IPS-20b (cell line): ENCODE measurements at regions not wholly inside any gene's neighbourhood (a gene's known extent, or its start where the extent isn't known, plus 50 kb on each side); places are given as distances from the start of the nearest gene placed in this dataset.
"Not testable (repeated sequence)": the region's sequence is repeated elsewhere in the genome, so short reads cannot be mapped to it uniquely, and the experiment has no call there.

Source experiments
- H3K27ac ChIP-seq: one replicate; pipeline ENCODE4 v1.5.1; 2013; ENCODE audit warnings: low read length
- H3K27me3 ChIP-seq: 2 replicates; pipeline ENCODE4 v1.6.1; 2013; ENCODE audit warnings: mild to moderate bottlenecking, low read length, inconsistent platforms; ENCODE audit not compliant: insufficient read depth
- H3K36me3 ChIP-seq: 2 replicates; pipeline ENCODE4 v1.6.1; 2013; ENCODE audit warnings: low read depth, mild to moderate bottlenecking, inconsistent platforms, low read length, moderate library complexity; ENCODE audit not compliant: insufficient read depth
- H3K4me1 ChIP-seq: 2 replicates; pipeline ENCODE4 v1.6.1; 2013; ENCODE audit warnings: mild to moderate bottlenecking, control low read depth, inconsistent platforms, low read length, moderate library complexity; ENCODE audit not compliant: insufficient read depth
- H3K4me3 ChIP-seq: 2 replicates; pipeline ENCODE4 v1.5.1; 2013; ENCODE audit warnings: mild to moderate bottlenecking, low read length, inconsistent platforms
- H3K9ac ChIP-seq: 2 replicates; pipeline ENCODE4 v1.6.1; 2013; ENCODE audit warnings: low read depth, mild to moderate bottlenecking, inconsistent platforms, low read length, moderate library complexity
- H3K9me3 ChIP-seq: 2 replicates; pipeline ENCODE4 v1.6.1; 2013; ENCODE audit warnings: mild to moderate bottlenecking, low read depth, low read length, inconsistent platforms; ENCODE audit not compliant: insufficient read depth

- Histone ChIP-seq H3K4me1 (no peaks in the 10 kb centered on the region), H3K27ac (no peak overlapping the region), H3K4me3 (no peak overlapping the region), H3K36me3 (no peaks in the 10 kb centered on the region), H3K27me3 (no peaks in the 10 kb centered on the region), H3K9ac (no peak overlapping the region), H3K9me3 (no peaks in the 10 kb centered on the region)
These were observed 186.9 kb upstream of the FLRT2 start for GRCh38 chr14:85342858-85343607.

DNA sequence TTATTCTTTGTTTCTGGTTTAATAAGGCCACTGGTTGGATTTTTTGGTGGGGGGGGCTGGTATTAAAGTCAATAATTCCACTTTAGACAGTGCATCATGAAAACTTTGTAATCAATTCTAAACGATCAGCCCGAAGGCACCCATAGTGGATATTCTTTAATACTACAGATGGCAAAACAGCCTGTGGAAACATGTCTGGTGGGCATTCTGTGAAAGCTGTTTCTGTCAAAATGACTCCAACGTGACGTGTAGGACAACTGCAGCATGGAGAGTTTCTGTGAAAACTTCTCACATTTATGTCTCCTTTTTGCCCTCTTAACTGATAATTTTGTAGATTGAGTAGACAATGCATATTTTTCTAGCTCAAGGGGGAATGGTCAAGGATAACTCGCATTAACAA, 185.8 kb upstream of the FLRT2 start:
- Histone ChIP-seq H3K27ac (no peak overlapping the region), H3K4me1 (no peaks in the 10 kb centered on the region), H3K9ac (no peak overlapping the region), H3K4me3 (no peak overlapping the region), H3K27me3 (no peaks in the 10 kb centered on the region), H3K36me3 (no peaks in the 10 kb centered on the region), H3K9me3 (no peaks in the 10 kb centered on the region)

DNA sequence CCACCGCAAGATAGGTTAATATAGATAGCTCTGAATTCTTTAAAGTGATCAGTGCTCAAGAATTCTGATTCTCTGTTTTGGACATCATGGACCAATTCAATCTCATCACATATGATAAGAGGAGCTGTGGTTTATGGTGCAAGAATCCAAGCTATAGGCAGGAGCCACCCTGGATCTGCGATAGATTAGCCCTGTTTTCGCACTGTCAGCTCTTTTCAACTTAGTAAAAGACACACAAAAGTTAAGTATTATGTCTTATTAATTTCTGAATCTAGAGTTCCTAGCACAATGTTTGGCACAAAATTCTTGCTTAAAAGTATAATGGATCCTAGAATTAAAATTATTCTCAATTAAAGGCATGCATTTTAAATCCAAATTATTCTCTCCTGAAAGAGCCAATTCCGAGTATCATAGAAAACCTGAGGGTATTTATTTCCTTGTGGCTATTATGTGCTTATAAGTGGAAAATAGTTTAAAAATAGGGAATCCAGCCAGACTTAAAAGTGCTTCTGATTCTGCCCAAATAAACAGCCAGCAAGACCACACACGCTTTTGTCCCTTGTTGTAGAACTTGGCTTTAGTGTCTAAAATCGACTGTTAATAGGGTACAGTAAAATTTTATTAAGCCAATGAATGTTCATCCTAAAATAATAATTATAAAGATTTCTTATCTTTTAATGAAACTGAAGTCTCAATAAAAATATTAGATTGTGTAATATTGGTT, 184.9 kb upstream of the FLRT2 start:
- Histone ChIP-seq H3K36me3 (no peaks in the 10 kb centered on the region), H3K4me3 (no peak overlapping the region), H3K4me1 (no peaks in the 10 kb centered on the region), H3K27ac (no peak overlapping the region), H3K9me3 (no peaks in the 10 kb centered on the region), H3K27me3 (no peaks in the 10 kb centered on the region), H3K9ac (no peak overlapping the region)

GRCh38 chr14:85350667-85351066, 179.3 kb upstream of the FLRT2 start:
- Histone ChIP-seq H3K9me3 (peaks cover 8% of the 10 kb centered on the region; the same call in 1 of the 2 replicates), H3K27me3 (no peaks in the 10 kb centered on the region), H3K9ac (no peak overlapping the region), H3K36me3 (no peaks in the 10 kb centered on the region), H3K4me1 (no peaks in the 10 kb centered on the region), H3K27ac (no peak overlapping the region), H3K4me3 (no peak overlapping the region)

GRCh38 chr14:85352588-85352987, 177.4 kb upstream of the FLRT2 start:
- H3K27ac ChIP-seq, H3K9ac ChIP-seq, H3K4me3 ChIP-seq, H3K4me1 ChIP-seq, H3K27me3 ChIP-seq, H3K9me3 ChIP-seq, H3K36me3 ChIP-seq: not testable (repeated sequence)

GRCh38 chr14:85357120-85357519, 172.8 kb upstream of the FLRT2 start:
- no peak overlapping the region for H3K9ac ChIP-seq
- H3K4me3 ChIP-seq, result no peak overlapping the region
- H3K36me3 ChIP-seq, result no peaks in the 10 kb centered on the region
- no peaks in the 10 kb centered on the region for H3K27me3 ChIP-seq
- no peak overlapping the region for H3K27ac ChIP-seq
- peaks cover 8% of the 10 kb centered on the region; the same call in 1 of the 2 replicates for H3K9me3 ChIP-seq
- H3K4me1 ChIP-seq, result no peaks in the 10 kb centered on the region

- H3K9ac ChIP-seq, result no peak overlapping the region
- H3K4me3 ChIP-seq, result no peak overlapping the region
- H3K36me3 ChIP-seq, result no peaks in the 10 kb centered on the region
- H3K27ac ChIP-seq, result no peak overlapping the region
- H3K27me3 ChIP-seq, result no peaks in the 10 kb centered on the region
- no peaks in the 10 kb centered on the region for H3K4me1 ChIP-seq
- H3K9me3 ChIP-seq, result peaks cover 8% of the 10 kb centered on the region; the same call in 1 of the 2 replicates
These were observed 171.7 kb upstream of the FLRT2 start for GRCh38 chr14:85358136-85358785.

DNA sequence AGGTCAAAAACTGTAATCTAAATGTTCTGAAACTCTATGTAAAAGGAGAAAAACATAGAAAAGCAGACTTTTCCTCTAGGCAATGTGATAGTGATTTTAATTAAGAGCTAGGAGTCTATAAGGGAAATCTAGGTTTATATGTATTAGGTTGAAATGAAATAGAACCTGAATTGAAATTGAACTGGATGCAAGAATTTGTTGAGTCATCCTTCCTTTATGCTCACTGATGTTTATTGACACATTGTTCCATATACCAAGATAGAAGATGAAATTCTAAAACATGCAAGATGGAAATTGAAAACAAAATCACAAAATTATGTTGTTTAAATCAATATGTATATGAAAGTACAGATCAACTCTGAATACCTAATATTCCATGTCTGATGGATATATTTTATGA, 170.4 kb upstream of the FLRT2 start:
- Histone ChIP-seq H3K36me3 (no peaks in the 10 kb centered on the region), H3K27me3 (no peaks in the 10 kb centered on the region), H3K27ac (no peak overlapping the region), H3K4me1 (no peaks in the 10 kb centered on the region), H3K9ac (no peak overlapping the region), H3K4me3 (no peak overlapping the region), H3K9me3 (no peaks in the 10 kb centered on the region)

GRCh38 chr14:85363358-85363757, 166.6 kb upstream of the FLRT2 start:
- H3K9ac ChIP-seq, result no peak overlapping the region
- no peaks in the 10 kb centered on the region for H3K4me1 ChIP-seq
- H3K36me3 ChIP-seq, result no peaks in the 10 kb centered on the region
- no peak overlapping the region for H3K27ac ChIP-seq
- no peak overlapping the region for H3K4me3 ChIP-seq
- H3K9me3 ChIP-seq, result no peaks in the 10 kb centered on the region
- H3K27me3 ChIP-seq, result no peaks in the 10 kb centered on the region

DNA sequence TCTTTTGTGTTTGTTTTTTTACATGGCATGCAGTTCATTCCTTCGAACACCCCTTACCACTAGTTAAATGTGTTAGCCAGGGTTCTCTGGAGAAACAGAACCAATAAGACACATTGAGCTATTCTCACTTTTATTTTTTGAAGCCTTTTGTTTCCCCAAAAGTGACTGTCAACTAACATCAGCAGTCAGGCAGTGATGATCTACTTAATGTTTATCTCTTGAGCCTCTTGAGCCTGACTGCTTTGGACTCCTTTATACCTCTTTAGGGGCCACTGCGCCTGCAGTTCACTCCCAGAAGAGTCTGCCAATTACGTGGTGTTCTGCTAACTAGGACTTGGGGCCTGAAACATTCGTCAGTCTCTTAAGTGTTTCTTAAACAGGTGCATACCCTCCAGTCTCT, 163.7 kb upstream of the FLRT2 start:
- no peak overlapping the region for H3K4me3 ChIP-seq
- no peaks in the 10 kb centered on the region for H3K36me3 ChIP-seq
- no peak overlapping the region for H3K9ac ChIP-seq
- H3K9me3 ChIP-seq, result no peaks in the 10 kb centered on the region
- no peaks in the 10 kb centered on the region for H3K4me1 ChIP-seq
- no peak overlapping the region for H3K27ac ChIP-seq
- no peaks in the 10 kb centered on the region for H3K27me3 ChIP-seq

DNA sequence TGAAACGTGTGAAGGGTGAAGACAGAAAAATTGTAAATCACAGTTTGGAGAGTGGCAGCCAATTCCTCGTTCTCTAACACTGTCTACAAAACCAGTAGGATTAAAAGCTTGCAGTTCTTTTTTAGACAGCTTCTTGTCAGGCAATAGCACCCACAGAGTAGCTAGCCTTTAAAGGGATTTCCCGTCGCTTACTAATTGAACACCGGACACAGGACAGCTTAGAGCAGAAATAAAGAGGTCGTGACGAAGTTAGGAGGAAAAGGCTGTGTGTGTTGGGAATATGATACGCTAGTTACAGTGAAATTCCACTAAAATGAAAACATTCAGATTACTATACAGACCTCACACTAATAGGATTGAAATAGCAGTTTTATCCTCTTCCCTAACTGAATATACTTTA, 149.1 kb upstream of the FLRT2 start:
- no peaks in the 10 kb centered on the region for H3K27me3 ChIP-seq
- H3K4me3 ChIP-seq, result no peak overlapping the region
- no peaks in the 10 kb centered on the region for H3K4me1 ChIP-seq

GRCh38 chr14:85382341-85382740, 147.6 kb upstream of the FLRT2 start:
- Histone ChIP-seq H3K27ac (no peak overlapping the region), H3K4me1 (no peaks in the 10 kb centered on the region), H3K36me3 (no peaks in the 10 kb centered on the region), H3K4me3 (no peak overlapping the region), H3K9me3 (no peaks in the 10 kb centered on the region), H3K9ac (no peak overlapping the region), H3K27me3 (no peaks in the 10 kb centered on the region)

More for the DNA sequence above, 149.1 kb upstream of the FLRT2 start:
- H3K9ac ChIP-seq, result no peak overlapping the region
- H3K9me3 ChIP-seq, result no peaks in the 10 kb centered on the region
- no peak overlapping the region for H3K27ac ChIP-seq
- H3K36me3 ChIP-seq, result no peaks in the 10 kb centered on the region
